Esophagus squamous epithelium (tissue), 5 donors: ENCODE measurements at regions not wholly inside any gene's neighbourhood (a gene's known extent, or its start where the extent isn't known, plus 50 kb on each side); places are given as distances from the start of the nearest gene placed in this dataset.

Experiments
- DNase-seq: peaks from one replicate; lab custom pipeline; 2025; lab: John Stamatoyannopoulos, UW
- H3K27ac ChIP-seq, 4 donors: fragments of 200-600 bp; sonication (generic); one replicate each; pipeline ENCODE4 v1.5.1; 2016 to 2019; ENCODE audit warnings: mild to moderate bottlenecking in 1 of 4
- H3K27me3 ChIP-seq, 4 donors: fragments of 200-600 bp; sonication (generic); 1 replicate in 3 of 4; 2 replicates in 1 of 4; pipeline versions ENCODE4 v1.5.1 to v1.6.0; 2017 to 2021; ENCODE audit warnings: antibody characterized with exemption in 1 of 4
- H3K36me3 ChIP-seq, 3 donors: fragments of 200-600 bp; sonication (generic); one replicate each; pipeline ENCODE4 v1.5.1; 2016 to 2019
- H3K4me1 ChIP-seq, 3 donors: fragments of 200-600 bp; sonication (generic); one replicate each; pipeline ENCODE4 v1.5.1; 2017 to 2019
- H3K4me3 ChIP-seq, 4 donors: fragments of 200-600 bp; sonication (generic); 1 replicate in 3 of 4; 2 replicates in 1 of 4; pipeline ENCODE4 v1.5.1; 2016 to 2019; ENCODE audit warnings: mild to moderate bottlenecking in 2 of 4, moderate library complexity in 1 of 4
- H3K9me3 ChIP-seq, 3 donors: fragments of 200-600 bp; sonication (generic); one replicate each; pipeline ENCODE4 v1.5.1; 2016 to 2019
- POLR2A ChIP-seq, 4 donors: fragments of 450-650 bp; IDR thresholded peaks; one replicate each; pipeline ENCODE4 v1.6.1; 2017; ENCODE audit warnings: antibody characterized with exemption in 4 of 4, mild to moderate bottlenecking in 4 of 4, moderate library complexity in 3 of 4
- WGBS, 2 donors: methylation state at CpG; one replicate each; pipeline ENCODE4 v1.1.5; 2018; 5-methylcytosine and 5-hydroxymethylcytosine counted together
- intact Hi-C: fragments of 100-400 bp; cut with DNase I; formaldehyde crosslinking; loops from one replicate; pipeline ENCODE4 v1.15.0; 2022
- TF ChIP-seq, protein P1 (sequence below), 6 experiments: fragments of 450-650 bp in 4 of 6; fragments of 200-600 bp in 2 of 6; sonication (generic) in 2 of 6; IDR thresholded peaks; one replicate each; pipeline ENCODE4 v1.5.1; 2016 to 2019; ENCODE audit warnings: antibody characterized with exemption in 6 of 6, mild to moderate bottlenecking in 4 of 6, moderate library complexity in 4 of 6
- donor health status: DM: yes; HTN: yes; CAD: no.

DNA sequence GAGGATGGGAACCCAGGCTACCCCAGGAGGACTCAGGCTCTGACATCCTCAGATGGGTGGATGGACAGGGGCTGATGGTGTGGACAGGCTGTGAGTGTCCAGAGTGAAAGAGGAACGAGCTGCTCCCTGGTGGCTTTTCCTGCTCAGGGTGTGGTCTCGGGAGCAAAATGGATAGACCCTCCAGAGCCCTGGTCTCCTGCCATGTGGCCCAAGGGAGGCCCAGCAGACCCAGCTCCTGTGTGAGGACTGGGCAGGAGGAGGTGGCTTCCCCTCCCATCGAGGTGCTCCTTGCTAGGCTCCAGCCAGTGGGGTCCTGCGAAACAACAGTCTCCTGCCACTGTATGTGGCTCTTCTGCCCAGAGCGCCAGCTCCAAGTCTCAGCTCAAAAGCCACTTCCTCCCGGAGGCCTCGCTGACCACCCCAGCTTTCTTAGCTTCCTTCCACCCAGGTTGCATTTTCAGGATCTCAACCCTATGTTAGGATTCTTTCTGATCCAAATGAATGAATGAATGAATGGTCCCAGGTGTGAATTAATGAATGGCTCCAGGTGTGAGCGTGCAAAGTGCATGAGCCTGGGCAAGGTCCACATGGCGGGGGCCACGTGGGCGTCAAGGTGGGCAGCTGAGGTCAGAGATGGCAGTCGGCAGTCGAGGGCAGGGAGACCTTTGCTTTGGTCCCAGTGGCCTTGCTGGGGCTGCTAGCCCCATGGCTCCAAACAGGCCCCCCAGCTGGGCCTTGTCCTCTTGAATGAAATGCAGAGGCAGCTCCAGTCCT lies 120.3 kb upstream of the CIBAR2 start:
- Histone ChIP-seq H3K27ac (peak overlapping the region in 2 of 4 donors; percentile 30 to 46), H3K27me3 (peaks cover 0 to 47% (median 0%) of the 10 kb centered on the region in 4 donors), H3K4me3 (no peak overlapping the region), H3K9me3 (no peaks in the 10 kb centered on the region), H3K4me1 (peaks cover 14 to 69% (median 23%) of the 10 kb centered on the region in 3 donors), H3K36me3 (no peaks in the 10 kb centered on the region)
- 55 to 81% methylated on average over 7 to 10 of the region's 13 CpGs for WGBS, 2 donors
- DNase-seq, result no peak
- TF ChIP-seq, protein P1, sequence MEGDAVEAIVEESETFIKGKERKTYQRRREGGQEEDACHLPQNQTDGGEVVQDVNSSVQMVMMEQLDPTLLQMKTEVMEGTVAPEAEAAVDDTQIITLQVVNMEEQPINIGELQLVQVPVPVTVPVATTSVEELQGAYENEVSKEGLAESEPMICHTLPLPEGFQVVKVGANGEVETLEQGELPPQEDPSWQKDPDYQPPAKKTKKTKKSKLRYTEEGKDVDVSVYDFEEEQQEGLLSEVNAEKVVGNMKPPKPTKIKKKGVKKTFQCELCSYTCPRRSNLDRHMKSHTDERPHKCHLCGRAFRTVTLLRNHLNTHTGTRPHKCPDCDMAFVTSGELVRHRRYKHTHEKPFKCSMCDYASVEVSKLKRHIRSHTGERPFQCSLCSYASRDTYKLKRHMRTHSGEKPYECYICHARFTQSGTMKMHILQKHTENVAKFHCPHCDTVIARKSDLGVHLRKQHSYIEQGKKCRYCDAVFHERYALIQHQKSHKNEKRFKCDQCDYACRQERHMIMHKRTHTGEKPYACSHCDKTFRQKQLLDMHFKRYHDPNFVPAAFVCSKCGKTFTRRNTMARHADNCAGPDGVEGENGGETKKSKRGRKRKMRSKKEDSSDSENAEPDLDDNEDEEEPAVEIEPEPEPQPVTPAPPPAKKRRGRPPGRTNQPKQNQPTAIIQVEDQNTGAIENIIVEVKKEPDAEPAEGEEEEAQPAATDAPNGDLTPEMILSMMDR (IDR thresholded peaks at IDR 0.05), result no peak
- TF ChIP-seq POLR2A (IDR thresholded peaks at IDR 0.05), result no peak
- intact Hi-C loops, result no loop called here

GRCh38 chr16:85233516-85233915 lies 121.2 kb upstream of the CIBAR2 start:
- no peak overlapping the region for H3K4me3 ChIP-seq
- DNase-seq, result no peak
- intact Hi-C loops, result no loop called here
- H3K36me3 ChIP-seq, result no peaks in the 10 kb centered on the region
- H3K27me3 ChIP-seq, result peaks cover 0 to 48% (median 0%) of the 10 kb centered on the region in 4 donors
- WGBS, 2 donors, result 81 to 83% methylated on average over 4 to 5 of the region's 6 CpGs
- no peaks in the 10 kb centered on the region for H3K9me3 ChIP-seq
- peaks cover 22 to 69% (median 26%) of the 10 kb centered on the region in 3 donors for H3K4me1 ChIP-seq
- TF ChIP-seq, protein P1 (IDR thresholded peaks at IDR 0.05), result no peak
- TF ChIP-seq POLR2A (IDR thresholded peaks at IDR 0.05), result no peak
- no peak overlapping the region for H3K27ac ChIP-seq

DNA sequence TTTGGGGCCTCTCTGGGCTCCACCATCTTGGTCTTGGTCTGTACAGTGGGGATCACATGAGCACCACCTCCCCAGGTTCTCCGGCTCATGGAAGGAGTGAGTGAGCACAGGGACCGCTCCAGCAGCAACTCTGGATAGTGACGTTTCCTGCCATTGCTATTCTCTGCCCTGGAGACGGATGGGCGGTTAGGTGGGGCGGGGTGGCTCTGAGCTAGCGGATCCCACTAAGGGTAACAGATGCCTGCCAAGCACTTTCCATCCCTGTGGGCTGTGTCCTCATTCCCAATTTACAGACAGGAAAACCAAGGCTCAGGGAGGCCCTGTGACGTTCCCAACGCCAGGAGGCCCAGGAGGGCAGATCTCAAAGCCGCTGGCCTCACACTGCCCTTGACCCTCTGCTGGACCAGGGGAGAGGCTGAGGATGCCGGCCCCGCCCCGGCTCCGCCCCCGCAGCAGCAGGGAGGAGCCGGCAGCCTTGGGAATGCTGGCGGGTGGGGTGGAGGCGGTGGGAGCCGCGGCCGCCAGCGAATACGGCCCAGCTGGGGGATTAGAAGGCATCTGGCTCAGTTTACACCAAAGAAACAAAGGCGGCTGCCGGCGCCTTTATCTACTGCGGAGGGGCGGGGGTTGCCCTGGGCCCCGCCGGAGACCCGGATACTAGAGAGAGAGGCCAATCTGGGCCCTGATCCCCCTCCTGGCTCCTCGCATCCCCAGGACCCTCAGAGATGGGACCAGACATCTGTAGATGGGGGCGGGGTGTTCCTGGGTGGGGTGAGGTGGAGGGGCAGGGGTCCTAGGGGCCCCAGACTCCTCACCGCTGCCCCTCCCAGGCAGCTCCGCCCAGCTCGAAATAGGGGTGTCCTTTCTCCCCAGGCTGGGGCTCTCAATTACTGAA lies 122.3 kb upstream of the CIBAR2 start:
- Histone ChIP-seq H3K36me3 (no peaks in the 10 kb centered on the region), H3K4me3 (peak overlapping the region in 3 of 4 donors; percentile 27 to 61 (median 44)), H3K27ac (peak overlapping the region; percentile 65 to 83 (median 72)), H3K27me3 (peaks cover 0 to 54% (median 0%) of the 10 kb centered on the region in 4 donors), H3K9me3 (no peaks in the 10 kb centered on the region), H3K4me1 (peaks cover 22 to 72% (median 26%) of the 10 kb centered on the region in 3 donors)
- intact Hi-C loops, result no loop called here
- TF ChIP-seq, protein P1 (IDR thresholded peaks at IDR 0.05), result no peak
- TF ChIP-seq POLR2A (IDR thresholded peaks at IDR 0.05), result no peak
- 37% methylated on average over 6 of the region's 36 CpGs; no CpG with 5 or more reads in 1 of the 2 donors for WGBS, 2 donors
- no peak for DNase-seq

DNA sequence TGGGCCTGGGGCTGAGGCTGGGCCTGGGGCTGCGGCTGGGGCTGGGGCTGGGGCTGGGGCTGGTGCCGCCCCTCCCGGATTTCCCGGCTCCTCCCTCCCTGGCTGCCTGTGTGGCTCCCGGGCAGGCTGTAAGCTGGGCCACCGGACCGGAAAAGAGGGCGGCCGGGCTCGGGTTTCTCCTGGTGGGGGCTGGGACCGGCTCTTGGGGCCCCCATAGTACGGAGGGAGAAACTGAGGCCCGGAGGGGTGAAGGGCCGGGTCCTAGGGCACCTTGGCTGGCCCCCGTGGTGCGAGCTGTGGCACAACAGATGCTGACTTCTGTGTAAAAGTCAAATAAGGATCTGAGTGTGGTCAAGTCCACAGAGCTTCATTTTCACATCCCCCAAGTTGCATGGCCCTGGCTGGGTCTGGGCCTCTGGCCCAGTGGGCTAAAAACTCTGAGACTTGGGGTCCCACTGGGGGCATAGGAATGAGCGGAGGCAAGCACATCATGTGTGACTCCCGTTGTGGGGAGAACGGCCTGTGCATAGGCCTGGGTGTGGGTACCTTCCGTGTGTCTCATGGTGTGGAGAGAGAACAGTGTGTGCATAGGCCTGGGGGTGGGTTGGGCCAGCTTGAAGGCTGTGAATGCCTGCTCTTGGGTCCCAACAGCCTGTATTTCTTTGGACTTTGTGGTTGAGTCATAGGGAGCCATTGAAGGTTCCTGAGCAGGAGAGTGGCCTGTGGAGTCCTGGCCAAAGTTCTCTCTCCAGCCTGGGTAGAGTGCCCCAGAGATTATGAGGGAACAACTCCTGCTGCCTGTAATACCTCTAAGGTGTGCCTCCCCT lies 123.9 kb upstream of the CIBAR2 start:
- Histone ChIP-seq H3K9me3 (no peaks in the 10 kb centered on the region), H3K4me1 (peaks cover 22 to 72% (median 26%) of the 10 kb centered on the region in 3 donors), H3K27me3 (peaks cover 0 to 54% (median 0%) of the 10 kb centered on the region in 4 donors), H3K27ac (peak overlapping the region; percentile 16 to 83 (median 56)), H3K36me3 (no peaks in the 10 kb centered on the region), H3K4me3 (peak overlapping the region in 3 of 4 donors; percentile 19 to 61 (median 44))
- WGBS, 2 donors, result 6 to 12% methylated on average over 5 to 6 of the region's 20 CpGs
- TF ChIP-seq POLR2A (IDR thresholded peaks at IDR 0.05), result no peak
- intact Hi-C loops, result no loop called here
- DNase-seq, result no peak

GRCh38 chr16:85236818-85237150 lies 124.5 kb upstream of the CIBAR2 start:
- intact Hi-C loops, result no loop called here
- no peak for TF ChIP-seq POLR2A (IDR thresholded peaks at IDR 0.05)
- TF ChIP-seq, protein P1 (IDR thresholded peaks at IDR 0.05), result no peak
- peak overlapping the region in 1 of 4 donors; percentile 83 for H3K27ac ChIP-seq

More at GRCh38 chr16:85236818-85237150, 124.5 kb upstream of the CIBAR2 start:
- DNase-seq, result no peak
- WGBS, 2 donors, result 57 to 85% methylated on average over 3 to 5 of the region's 5 CpGs
- Histone ChIP-seq H3K36me3 (no peaks in the 10 kb centered on the region), H3K4me1 (peaks cover 22 to 68% (median 26%) of the 10 kb centered on the region in 3 donors), H3K27me3 (peaks cover 0 to 54% (median 0%) of the 10 kb centered on the region in 4 donors), H3K4me3 (no peak overlapping the region), H3K9me3 (no peaks in the 10 kb centered on the region)
